Testis (tissue), 2 donors: ENCODE measurements at regions not wholly inside any gene's neighbourhood (a gene's known extent, or its start where the extent isn't known, plus 50 kb on each side); places are given as distances from the start of the nearest gene placed in this dataset.
"Not testable (repeated sequence)": the region's sequence is repeated elsewhere in the genome, so short reads cannot be mapped to it uniquely, and the experiment has no call there.

Experiments
- DNase-seq: peaks from one replicate; pipeline ENCODE4 v3.0.0-alpha.2; 2019
- H3K27ac ChIP-seq, 2 donors: fragments of 200-600 bp; sonication (generic); one replicate each; pipeline ENCODE4 v1.5.1; 2019
- H3K27me3 ChIP-seq: fragments of 200-600 bp; sonication (generic); one replicate; pipeline ENCODE4 v1.5.1; 2019
- H3K36me3 ChIP-seq: fragments of 200-600 bp; sonication (generic); one replicate; pipeline ENCODE4 v1.5.1; 2017; ENCODE audit warnings: low read depth; ENCODE audit errors: missing control alignments
- H3K4me1 ChIP-seq: fragments of 200-600 bp; sonication (generic); one replicate; pipeline ENCODE4 v1.5.1; 2019
- H3K4me3 ChIP-seq, 2 donors: fragments of 200-600 bp; sonication (generic); one replicate each; pipeline ENCODE4 v1.5.1; 2017 to 2019
- H3K9me3 ChIP-seq: fragments of 200-600 bp; sonication (generic); one replicate; pipeline ENCODE4 v1.5.1; 2017
- CTCF ChIP-seq, 3 experiments: fragments of 450-650 bp in 2 of 3; fragments of 200-600 bp in 1 of 3; sonication (generic) in 1 of 3; IDR thresholded peaks; one replicate each; pipeline ENCODE4 v1.5.1; 2016 to 2019; ENCODE audit warnings: antibody characterized with exemption in 3 of 3, mild to moderate bottlenecking in 2 of 3, moderate library complexity in 1 of 3
- POLR2A ChIP-seq: fragments of 450-650 bp; IDR thresholded peaks from one replicate; pipeline ENCODE4 v1.6.1; 2017; ENCODE audit warnings: antibody characterized with exemption, mild to moderate bottlenecking, moderate library complexity
- WGBS, 2 donors: methylation state at CpG; one replicate each; pipeline ENCODE4 v1.1.5; 2018; 5-methylcytosine and 5-hydroxymethylcytosine counted together
- intact Hi-C: fragments of 100-400 bp; cut with DNase I; formaldehyde crosslinking; loops from one replicate; pipeline ENCODE4 v1.15.1; 2023; ENCODE audit warnings: low total_unique reads

DNA sequence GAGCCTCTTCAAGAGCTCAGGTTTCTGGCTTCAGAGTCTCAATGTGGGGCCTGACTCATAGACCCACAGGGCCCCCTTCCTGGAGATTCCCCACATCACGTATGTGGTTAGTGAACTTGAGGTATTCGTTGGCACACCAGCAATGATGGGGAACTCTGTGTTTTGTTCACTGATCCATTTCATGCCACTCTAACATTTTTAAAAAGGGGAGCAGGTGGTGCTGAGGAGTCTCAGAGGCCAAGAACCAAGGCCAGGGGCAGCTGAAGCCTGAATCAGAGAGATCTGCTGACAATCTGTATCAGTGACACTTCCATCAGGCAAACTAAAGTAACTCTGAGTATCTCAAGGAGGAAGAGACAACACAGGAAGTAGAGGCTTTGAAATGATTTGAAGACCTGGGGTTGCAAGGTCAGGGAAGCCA lies 323.4 kb downstream of the VRK1 start:
- H3K4me1 ChIP-seq, result no peaks in the 10 kb centered on the region
- TF ChIP-seq POLR2A (no peak), CTCF (IDR thresholded peaks at IDR 0.05) (no peak)
- intact Hi-C loops, result no loop called here
- no peak overlapping the region for H3K27ac ChIP-seq
- DNase-seq, result no peak
- no peaks in the 10 kb centered on the region for H3K27me3 ChIP-seq
- H3K9me3 ChIP-seq, result no peaks in the 10 kb centered on the region
- no peaks in the 10 kb centered on the region for H3K36me3 ChIP-seq
- whole genome bisulfite sequencing, 2 donors, result 81 to 96% methylated on average over 2 of the region's 2 CpGs
- no peak overlapping the region for H3K4me3 ChIP-seq

DNA sequence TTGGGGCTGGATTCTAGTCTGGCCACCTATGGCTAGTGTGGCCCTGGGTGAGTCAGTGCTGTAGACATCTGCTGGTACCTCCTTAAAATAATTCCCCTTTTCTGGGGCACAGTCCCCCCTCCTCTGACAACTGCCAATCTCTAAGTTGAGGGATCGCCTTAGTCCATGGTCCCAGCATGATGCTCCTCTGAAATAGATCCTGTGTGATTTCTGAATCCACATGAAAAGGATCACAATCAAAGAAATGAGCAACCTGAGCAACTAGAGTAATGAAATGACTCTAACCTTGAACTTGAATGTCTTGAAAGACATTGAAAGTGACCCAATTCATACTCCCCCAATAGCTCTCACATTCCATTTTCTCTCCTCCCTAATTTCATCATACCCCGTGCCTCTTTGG lies 332.5 kb downstream of the VRK1 start:
- no peak for DNase-seq
- Histone ChIP-seq H3K27ac (no peak overlapping the region), H3K4me1 (no peaks in the 10 kb centered on the region), H3K36me3 (no peaks in the 10 kb centered on the region), H3K27me3 (no peaks in the 10 kb centered on the region), H3K9me3 (no peaks in the 10 kb centered on the region), H3K4me3 (no peak overlapping the region)
- TF ChIP-seq CTCF (IDR thresholded peaks at IDR 0.05), result no peak
- WGBS, 2 donors, result 66 to 67% methylated on average over 2 of the region's 2 CpGs
- intact Hi-C loops, result no loop called here

GRCh38 chr14:97135847-97136246 lies 338.7 kb downstream of the VRK1 start:
- DNase-seq, H3K27ac ChIP-seq, H3K27me3 ChIP-seq, intact Hi-C loops, H3K4me3 ChIP-seq, H3K4me1 ChIP-seq, H3K9me3 ChIP-seq, H3K36me3 ChIP-seq: not testable (repeated sequence)
- 93 to 96% methylated on average over 1 of the region's 1 CpG for WGBS, 2 donors

GRCh38 chr14:97137705-97138104 lies 340.5 kb downstream of the VRK1 start:
- no peak overlapping the region for H3K27ac ChIP-seq
- H3K36me3 ChIP-seq, result no peaks in the 10 kb centered on the region
- no peaks in the 10 kb centered on the region for H3K4me1 ChIP-seq
- intact Hi-C loops, result no loop called here
- no peak for TF ChIP-seq POLR2A
- TF ChIP-seq CTCF (IDR thresholded peaks at IDR 0.05), result no peak
- no peak overlapping the region for H3K4me3 ChIP-seq
- no peaks in the 10 kb centered on the region for H3K27me3 ChIP-seq
- DNase-seq, result no peak
- WGBS, 2 donors, result 83 to 84% methylated on average over 7 of the region's 7 CpGs
- H3K9me3 ChIP-seq, result no peaks in the 10 kb centered on the region

DNA sequence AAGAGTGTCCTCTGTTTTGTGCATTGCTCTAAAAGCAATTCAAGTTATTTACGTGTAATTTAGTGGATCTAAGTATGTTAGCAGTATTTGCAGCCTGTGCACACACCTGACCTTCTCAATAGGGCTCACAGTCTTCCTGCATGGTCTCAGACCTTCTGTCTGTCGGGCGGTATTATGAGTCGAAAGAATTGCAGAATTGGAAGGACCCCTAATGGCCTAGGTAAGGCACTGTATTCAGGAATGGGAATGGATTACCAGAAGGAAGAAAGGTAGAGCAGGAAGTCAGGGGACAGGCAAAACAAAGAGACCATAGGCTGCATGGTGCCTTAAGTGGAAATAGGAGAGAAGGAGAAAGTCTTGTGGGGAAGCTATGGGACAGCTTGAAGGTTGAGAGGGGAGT lies 341.6 kb downstream of the VRK1 start:
- WGBS, 2 donors, result 80 to 90% methylated on average over 4 of the region's 4 CpGs
- TF ChIP-seq POLR2A (no peak), CTCF (IDR thresholded peaks at IDR 0.05) (no peak)
- H3K27me3 ChIP-seq, result no peaks in the 10 kb centered on the region
- no peaks in the 10 kb centered on the region for H3K9me3 ChIP-seq
- H3K36me3 ChIP-seq, result no peaks in the 10 kb centered on the region
- H3K27ac ChIP-seq, result no peak overlapping the region
- intact Hi-C loops, result no loop called here
- no peaks in the 10 kb centered on the region for H3K4me1 ChIP-seq
- H3K4me3 ChIP-seq, result no peak overlapping the region
- no peak for DNase-seq
